ENCODE measurements at regions not wholly inside any gene's neighbourhood (a gene's known extent, or its start where the extent isn't known, plus 50 kb on each side); places are given as distances from the start of the nearest gene placed in this dataset.

- TF ChIP-seq CTCF (conservative IDR thresholded peaks at IDR 0.05; ENCODE audit: low read depth, low read length) (no peak), CEBPB (IDR thresholded peaks at IDR 0.05; ENCODE audit: low read depth, low read length) (no peak), POLR2A (IDR thresholded peaks at IDR 0.05; ENCODE audit: low read depth, low read length) (no peak), MXI1 (IDR thresholded peaks at IDR 0.05; ENCODE audit: borderline replicate concordance, low read depth, low read length) (no peak), MAFK (IDR thresholded peaks at IDR 0.05; ENCODE audit: low read depth, low read length) (no peak), ELK1 (IDR thresholded peaks at IDR 0.05; ENCODE audit: borderline replicate concordance, low read depth, low read length) (no peak), RAD21 (IDR thresholded peaks at IDR 0.05; ENCODE audit: low read length) (no peak), BHLHE40 (IDR thresholded peaks at IDR 0.05; ENCODE audit: low read depth, low read length) (no peak), NFE2L2 (IDR thresholded peaks at IDR 0.05; ENCODE audit: low read depth, low read length) (no peak), RFX5 (IDR thresholded peaks at IDR 0.05; ENCODE audit: low read depth, low read length) (no peak), SMC3 (IDR thresholded peaks at IDR 0.05; ENCODE audit: low read depth, low read length) (no peak)
Observed at GRCh38 chr5:155884041-155884440, 442.9 kb upstream of the SGCD start.
